ENCODE measurements at regions not wholly inside any gene's neighbourhood (a gene's known extent, or its start where the extent isn't known, plus 50 kb on each side); places are given as distances from the start of the nearest gene placed in this dataset.

DNA sequence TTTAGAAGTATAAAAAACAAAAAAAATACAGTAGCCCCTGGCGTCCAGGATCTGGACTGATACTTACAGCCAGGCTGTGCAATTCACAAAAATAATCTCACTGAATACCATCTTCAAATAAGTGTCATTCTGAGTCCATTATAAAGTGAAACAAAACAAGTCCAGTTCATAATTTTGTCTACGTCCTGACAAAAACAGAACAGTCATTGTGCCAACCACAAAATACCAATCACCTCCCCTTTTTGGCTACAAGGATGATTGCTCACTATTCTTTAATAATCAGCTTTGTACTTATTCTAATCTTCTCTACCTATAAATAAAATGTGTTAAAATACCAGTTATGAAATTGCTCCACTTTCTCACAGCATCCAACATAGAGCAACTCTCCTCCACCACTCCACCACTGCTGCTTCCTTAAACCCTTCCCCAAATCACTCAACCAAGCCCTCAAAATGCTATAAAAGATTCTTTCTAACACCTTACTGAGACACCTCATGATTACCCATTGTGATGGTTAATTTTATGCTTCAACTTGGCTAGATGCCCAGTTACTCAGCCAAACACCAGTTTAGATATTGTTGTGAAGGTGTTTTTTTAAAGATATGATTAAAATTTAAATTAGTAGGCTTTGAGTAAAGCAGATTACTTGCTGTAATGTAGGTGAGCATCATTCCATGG lies 479.8 kb upstream of the SEMA3A start:
- Histone ChIP-seq H3K9me3 (ENCODE audit: low read depth, low read length) (no peaks in the 10 kb centered on the region), H3K36me3 (ENCODE audit: insufficient read depth, low read length) (no peaks in the 10 kb centered on the region), H3K4me1 (ENCODE audit: insufficient read depth, low read length) (peaks cover 9% of the 10 kb centered on the region), H3K4me2 (ENCODE audit: insufficient read depth, low read length) (peak overlapping the region; percentile 81), H3K4me3 (ENCODE audit: insufficient read depth, low read length) (peak overlapping the region; percentile 55), H3K27me3 (ENCODE audit: insufficient read depth, low read length) (no peaks in the 10 kb centered on the region), H4K20me1 (ENCODE audit: insufficient read depth, low read length) (no peaks in the 10 kb centered on the region), H3K27ac (ENCODE audit: low read depth, low read length) (peak overlapping the region; percentile 23), H2AFZ (ENCODE audit: low read length) (peak overlapping the region; percentile 53), H3K79me2 (ENCODE audit: insufficient read depth, low read length) (no peaks in the 10 kb centered on the region)
- peak; percentile 77 for DNase-seq (ENCODE audit: insufficient read length, low spot score, missing footprints)
- TF ChIP-seq, protein P1, sequence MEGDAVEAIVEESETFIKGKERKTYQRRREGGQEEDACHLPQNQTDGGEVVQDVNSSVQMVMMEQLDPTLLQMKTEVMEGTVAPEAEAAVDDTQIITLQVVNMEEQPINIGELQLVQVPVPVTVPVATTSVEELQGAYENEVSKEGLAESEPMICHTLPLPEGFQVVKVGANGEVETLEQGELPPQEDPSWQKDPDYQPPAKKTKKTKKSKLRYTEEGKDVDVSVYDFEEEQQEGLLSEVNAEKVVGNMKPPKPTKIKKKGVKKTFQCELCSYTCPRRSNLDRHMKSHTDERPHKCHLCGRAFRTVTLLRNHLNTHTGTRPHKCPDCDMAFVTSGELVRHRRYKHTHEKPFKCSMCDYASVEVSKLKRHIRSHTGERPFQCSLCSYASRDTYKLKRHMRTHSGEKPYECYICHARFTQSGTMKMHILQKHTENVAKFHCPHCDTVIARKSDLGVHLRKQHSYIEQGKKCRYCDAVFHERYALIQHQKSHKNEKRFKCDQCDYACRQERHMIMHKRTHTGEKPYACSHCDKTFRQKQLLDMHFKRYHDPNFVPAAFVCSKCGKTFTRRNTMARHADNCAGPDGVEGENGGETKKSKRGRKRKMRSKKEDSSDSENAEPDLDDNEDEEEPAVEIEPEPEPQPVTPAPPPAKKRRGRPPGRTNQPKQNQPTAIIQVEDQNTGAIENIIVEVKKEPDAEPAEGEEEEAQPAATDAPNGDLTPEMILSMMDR (IDR thresholded peaks at IDR 0.05; ENCODE audit: extremely low read depth, low read depth, low read length), result no peak

DNA sequence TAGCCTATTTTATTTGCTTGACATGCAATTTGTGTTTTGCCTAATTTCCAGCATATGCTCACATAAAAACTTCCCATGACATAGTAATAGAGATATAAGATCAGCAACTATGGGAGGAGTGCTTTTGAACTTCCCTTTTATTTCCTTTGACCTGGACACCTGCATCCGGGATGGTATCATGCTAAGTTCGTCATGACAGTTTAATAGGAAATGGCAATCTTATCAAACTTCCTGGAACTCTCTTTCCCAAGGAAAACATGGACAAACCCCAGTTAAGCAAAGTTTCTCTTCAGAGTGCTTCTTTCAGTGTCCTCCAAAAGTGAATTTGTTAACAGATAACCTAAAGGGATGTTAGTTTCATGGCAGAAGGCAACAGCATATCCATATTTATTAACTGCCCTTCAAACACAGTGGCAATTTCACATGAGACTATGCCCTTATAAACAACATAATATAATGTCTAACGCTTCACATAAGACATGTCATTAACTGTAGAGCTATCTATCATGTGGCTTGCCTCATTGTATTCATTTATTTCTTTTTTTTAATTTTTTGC lies 474.7 kb upstream of the SEMA3A start:
- Histone ChIP-seq H3K4me2 (ENCODE audit: insufficient read depth, low read length) (no peak overlapping the region), H2AFZ (ENCODE audit: low read length) (peak overlapping the region; percentile 10), H3K4me3 (ENCODE audit: insufficient read depth, low read length) (no peak overlapping the region), H3K27ac (ENCODE audit: low read depth, low read length) (no peak overlapping the region), H3K79me2 (ENCODE audit: insufficient read depth, low read length) (no peaks in the 10 kb centered on the region), H3K4me1 (ENCODE audit: insufficient read depth, low read length) (peaks cover 5% of the 10 kb centered on the region), H3K36me3 (ENCODE audit: insufficient read depth, low read length) (no peaks in the 10 kb centered on the region), H4K20me1 (ENCODE audit: insufficient read depth, low read length) (no peaks in the 10 kb centered on the region), H3K9me3 (ENCODE audit: low read depth, low read length) (no peaks in the 10 kb centered on the region), H3K27me3 (ENCODE audit: insufficient read depth, low read length) (no peaks in the 10 kb centered on the region)
- DNase-seq (ENCODE audit: insufficient read length, low spot score, missing footprints), result no peak
- TF ChIP-seq, protein P1 (IDR thresholded peaks at IDR 0.05; ENCODE audit: extremely low read depth, low read depth, low read length), result no peak

DNA sequence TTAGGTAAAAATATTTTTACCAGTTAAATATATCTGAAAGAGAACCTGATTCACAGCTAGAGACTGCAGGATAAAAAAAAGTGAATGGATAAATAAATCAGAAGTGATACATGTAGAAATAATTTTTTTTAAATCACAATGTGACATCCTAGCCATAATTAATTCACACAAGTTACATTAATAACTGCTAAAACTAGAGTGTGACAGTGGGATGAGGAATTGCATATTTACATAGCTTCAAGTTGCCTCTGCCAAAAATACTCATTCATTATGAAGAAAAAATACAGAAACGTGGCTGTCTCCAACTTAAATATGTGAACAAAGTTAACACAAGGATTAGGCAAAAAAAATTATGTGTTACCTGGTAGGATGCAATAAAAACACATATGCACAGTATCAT lies 473.5 kb upstream of the SEMA3A start:
- no peaks in the 10 kb centered on the region for H3K79me2 ChIP-seq (ENCODE audit: insufficient read depth, low read length)
- no peak overlapping the region for H2AFZ ChIP-seq (ENCODE audit: low read length)
- H3K4me3 ChIP-seq (ENCODE audit: insufficient read depth, low read length), result no peak overlapping the region
- no peak overlapping the region for H3K27ac ChIP-seq (ENCODE audit: low read depth, low read length)
- H3K27me3 ChIP-seq (ENCODE audit: insufficient read depth, low read length), result no peaks in the 10 kb centered on the region
- H3K9me3 ChIP-seq (ENCODE audit: low read depth, low read length), result no peaks in the 10 kb centered on the region
- H3K36me3 ChIP-seq (ENCODE audit: insufficient read depth, low read length), result no peaks in the 10 kb centered on the region
- H4K20me1 ChIP-seq (ENCODE audit: insufficient read depth, low read length), result no peaks in the 10 kb centered on the region
- TF ChIP-seq, protein P1 (IDR thresholded peaks at IDR 0.05; ENCODE audit: extremely low read depth, low read depth, low read length), result no peak
- no peak overlapping the region for H3K4me2 ChIP-seq (ENCODE audit: insufficient read depth, low read length)
- H3K4me1 ChIP-seq (ENCODE audit: insufficient read depth, low read length), result peaks cover 4% of the 10 kb centered on the region
- no peak for DNase-seq (ENCODE audit: insufficient read length, low spot score, missing footprints)

DNA sequence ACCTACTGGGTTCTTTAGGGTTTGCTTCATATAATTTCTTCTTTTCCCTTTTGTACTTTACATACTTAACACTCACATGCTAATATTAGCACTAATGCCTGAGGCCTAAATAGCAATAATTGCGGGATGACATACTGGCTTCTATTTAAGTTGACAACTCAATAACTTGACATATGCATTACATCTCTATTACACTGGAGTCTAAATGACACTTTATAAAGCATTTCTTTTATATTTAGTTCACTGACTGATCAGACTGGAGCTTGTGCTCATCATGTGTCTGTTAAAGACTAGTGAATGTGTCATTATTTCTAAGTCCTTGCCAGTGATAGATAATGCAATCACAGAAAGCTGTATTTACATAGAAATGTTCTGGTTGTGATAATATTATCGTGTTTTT lies 472.1 kb upstream of the SEMA3A start:
- no peak overlapping the region for H3K4me3 ChIP-seq (ENCODE audit: insufficient read depth, low read length)
- TF ChIP-seq, protein P1 (IDR thresholded peaks at IDR 0.05; ENCODE audit: extremely low read depth, low read depth, low read length), result no peak
- no peak overlapping the region for H2AFZ ChIP-seq (ENCODE audit: low read length)
- H3K4me1 ChIP-seq (ENCODE audit: insufficient read depth, low read length), result peaks cover 4% of the 10 kb centered on the region
- H3K9me3 ChIP-seq (ENCODE audit: low read depth, low read length), result no peaks in the 10 kb centered on the region
- no peaks in the 10 kb centered on the region for H3K36me3 ChIP-seq (ENCODE audit: insufficient read depth, low read length)
- H3K4me2 ChIP-seq (ENCODE audit: insufficient read depth, low read length), result no peak overlapping the region
- no peaks in the 10 kb centered on the region for H3K79me2 ChIP-seq (ENCODE audit: insufficient read depth, low read length)
- H4K20me1 ChIP-seq (ENCODE audit: insufficient read depth, low read length), result no peaks in the 10 kb centered on the region
- no peak overlapping the region for H3K27ac ChIP-seq (ENCODE audit: low read depth, low read length)
- no peak for DNase-seq (ENCODE audit: insufficient read length, low spot score, missing footprints)
- H3K27me3 ChIP-seq (ENCODE audit: insufficient read depth, low read length), result no peaks in the 10 kb centered on the region
